HG02642 (cell line): ENCODE measurements at regions not wholly inside any gene's neighbourhood (a gene's known extent, or its start where the extent isn't known, plus 50 kb on each side); places are given as distances from the start of the nearest gene placed in this dataset.

Experiments used
- ATAC-seq: cut with Tn5 transposase; IDR thresholded peaks from one replicate; pipeline ENCODE4 v1.9.1; 2021; ENCODE audit warnings: mild to moderate bottlenecking; ENCODE audit not compliant: unreplicated experiment, poor library complexity

- ATAC-seq = no peak
These were observed 395.3 kb upstream of the PITX2 start for GRCh38 chr4:111018216-111018615.

GRCh38 chr4:111020476-111020875 is 397.6 kb upstream of the PITX2 start:
- ATAC-seq = no peak

- no peak for ATAC-seq
These were observed 398.1 kb upstream of the PITX2 start for GRCh38 chr4:111020961-111021360.

GRCh38 chr4:111022758-111023157 is 399.9 kb upstream of the PITX2 start:
- ATAC-seq = no peak

- ATAC-seq = no peak
These were observed 404.6 kb upstream of the PITX2 start for GRCh38 chr4:111027526-111027925.

GRCh38 chr4:111028795-111029194 is 405.9 kb upstream of the PITX2 start:
- no peak for ATAC-seq

- no peak for ATAC-seq
These were observed 408.2 kb upstream of the PITX2 start for GRCh38 chr4:111031001-111031579.

- ATAC-seq = no peak
These were observed 408.7 kb upstream of the PITX2 start for GRCh38 chr4:111031596-111031995.

- ATAC-seq = no peak
These were observed 414.9 kb upstream of the PITX2 start for GRCh38 chr4:111037591-111038360.

- ATAC-seq = no peak
These were observed 418.0 kb upstream of the PITX2 start for GRCh38 chr4:111040904-111041303.

GRCh38 chr4:111043286-111043685 is 420.4 kb upstream of the PITX2 start:
- no peak for ATAC-seq

- no peak for ATAC-seq
These were observed 423.1 kb upstream of the PITX2 start for GRCh38 chr4:111045992-111046391.

GRCh38 chr4:111046811-111047210 is 423.9 kb upstream of the PITX2 start:
- ATAC-seq = no peak

GRCh38 chr4:111048316-111048715 is 425.4 kb upstream of the PITX2 start:
- no peak for ATAC-seq

- no peak for ATAC-seq
These were observed 441.6 kb upstream of the PITX2 start for GRCh38 chr4:111064342-111064993.

- no peak for ATAC-seq
These were observed 443.1 kb upstream of the PITX2 start for GRCh38 chr4:111066001-111066400.

- ATAC-seq = no peak
These were observed 443.6 kb upstream of the PITX2 start for GRCh38 chr4:111066447-111066846.

- no peak for ATAC-seq
These were observed 444.0 kb upstream of the PITX2 start for GRCh38 chr4:111066887-111067286.

- ATAC-seq = no peak
These were observed 446.0 kb upstream of the PITX2 start for GRCh38 chr4:111068883-111069282.

GRCh38 chr4:111070390-111070789 is 447.5 kb upstream of the PITX2 start:
- no peak for ATAC-seq

GRCh38 chr4:111074523-111075114 is 451.7 kb upstream of the PITX2 start:
- no peak for ATAC-seq
